K562 (cell line): ENCODE measurements at regions not wholly inside any gene's neighbourhood (a gene's known extent, or its start where the extent isn't known, plus 50 kb on each side); places are given as distances from the start of the nearest gene placed in this dataset.

Experiments used
- ATAC-seq: fragments of 200-7000 bp; cut with Tn5 transposase; 3 replicates; pipeline ENCODE4 v1.9.1; 2020; ENCODE audit warnings: moderate library complexity
- BruUV-seq: library from RNA; stranded (reverse); fragments of 400-500 nt; replicated peaks from 2 replicates; lab custom pipeline; 2021; lab: Mats Ljungman, UMichigan
- CTCF ChIA-PET: fragments of 300-600 bp; formaldehyde crosslinking; extraction: SDS; loops from one replicate; lab custom pipeline; 2021; ENCODE audit warnings: low intra/inter-chr PET ratio; lab: Yijun Ruan, JAX
- POLR2A ChIA-PET: fragments of 300-600, 350-650 bp; sonication (Branson Sonifier 250); formaldehyde crosslinking; extraction: SDS; loops from one replicate; lab custom pipeline; 2021; ENCODE audit warnings: antibody characterized with exemption, inconsistent platforms; lab: Yijun Ruan, JAX
- DNase-seq, 4 experiments: peaks; one replicate each; pipeline versions ENCODE4 v3.0.0 to v3.0.0-alpha.2; 2011 to 2018; ENCODE audit warnings: low spot score in 3 of 4, mixed read lengths in 3 of 4; ENCODE audit errors: extremely low read depth in 1 of 4
- FAIRE-seq: peaks from 2 replicates; lab custom pipeline; 2011; peaks lifted over from hg19 to GRCh38; lab: Jason Lieb, UNC
- H2AFZ ChIP-seq: 2 replicates; pipeline ENCODE4 v1.6.0; 2011; ENCODE audit warnings: low read depth, low read length, control low read depth, inconsistent platforms
- H3K27ac ChIP-seq: fragments of 200-600 bp; 3 replicates; pipeline ENCODE4 v1.8.0; 2011; ENCODE audit warnings: low read depth, mild to moderate bottlenecking, control low read depth, inconsistent platforms, low read length, moderate library complexity, mixed read lengths; ENCODE audit errors: extremely low read depth
- H3K27me3 ChIP-seq, 2 experiments: fragments of 300-600 bp in 1 of 2; 2 replicates in 1 of 2; 3 replicates in 1 of 2; pipeline versions ENCODE4 v1.6.0 to v1.8.0; 2011; ENCODE audit warnings: inconsistent platforms in 2 of 2, low read length in 2 of 2, mild to moderate bottlenecking in 1 of 2, mixed read lengths in 1 of 2, moderate library complexity in 1 of 2; ENCODE audit not compliant: control insufficient read depth in 2 of 2, insufficient read depth in 2 of 2
- H3K36me3 ChIP-seq: fragments of 300-600 bp; 3 replicates; pipeline ENCODE4 v1.8.0; 2011; ENCODE audit warnings: mild to moderate bottlenecking, low read length, inconsistent platforms; ENCODE audit not compliant: control insufficient read depth, insufficient read depth
- H3K4me1 ChIP-seq, 2 experiments: fragments of 200-600 bp in 1 of 2; replicated peaks in 1 of 2; 2 replicates in 1 of 2; 3 replicates in 1 of 2; pipeline versions ENCODE4 v1.5.1 to v1.8.0; 2011; ENCODE audit warnings: inconsistent platforms in 2 of 2, low read length in 2 of 2, mild to moderate bottlenecking in 1 of 2, mixed read lengths in 1 of 2, moderate library complexity in 1 of 2; ENCODE audit not compliant: control insufficient read depth in 2 of 2, insufficient read depth in 2 of 2
- H3K4me2 ChIP-seq: 2 replicates; pipeline ENCODE4 v1.6.1; 2011; ENCODE audit warnings: low read length, control low read depth, inconsistent platforms, mixed read lengths; ENCODE audit not compliant: insufficient read depth
- H3K4me3 ChIP-seq: fragments of 200-600 bp; sonication (generic), shearing (Covaris generic); 2 replicates; pipeline ENCODE4 v1.5.1; 2016; ENCODE audit warnings: control low read depth, inconsistent platforms
- H3K79me2 ChIP-seq: fragments of 200-600 bp; 3 replicates; pipeline ENCODE4 v1.8.0; 2011; ENCODE audit warnings: low read length, inconsistent platforms; ENCODE audit not compliant: control insufficient read depth, insufficient read depth
- H3K9ac ChIP-seq, 2 experiments: 2 replicates each; pipeline versions ENCODE4 v1.6.0 to v1.6.1; 2011; ENCODE audit warnings: low read depth in 2 of 2, low read length in 2 of 2, control low read depth in 1 of 2, inconsistent platforms in 1 of 2, mild to moderate bottlenecking in 1 of 2, mixed read lengths in 1 of 2; ENCODE audit not compliant: insufficient read depth in 1 of 2
- H3K9me1 ChIP-seq: one replicate; pipeline ENCODE4 v1.6.0; 2011; ENCODE audit warnings: inconsistent platforms, mild to moderate bottlenecking, low read length, moderate library complexity; ENCODE audit not compliant: control insufficient read depth, insufficient read depth
- H3K9me3 ChIP-seq: replicated peaks from 2 replicates; pipeline ENCODE4 v1.5.1; 2011; ENCODE audit warnings: low read depth, low read length, inconsistent platforms; ENCODE audit not compliant: control insufficient read depth, insufficient read depth
- H4K20me1 ChIP-seq: replicated peaks from 2 replicates; pipeline ENCODE4 v1.6.1; 2011; ENCODE audit warnings: low read length, inconsistent platforms, mixed read lengths; ENCODE audit not compliant: control insufficient read depth, insufficient read depth
- CHD4 ChIP-seq: fragments of 200-600 bp; sonication (generic); IDR thresholded peaks from 3 replicates; pipeline ENCODE4 v1.6.1; 2012; ENCODE audit warnings: low read depth, mild to moderate bottlenecking, mixed read lengths, low read length, inconsistent platforms; ENCODE audit not compliant: insufficient read depth, insufficient replicate concordance, poor library complexity, severe bottlenecking
- FOS ChIP-seq: IDR thresholded peaks from 3 replicates; pipeline ENCODE4 v1.6.1; 2011; ENCODE audit not compliant: insufficient read length; ENCODE audit errors: extremely low read depth
- RFX5 ChIP-seq: IDR thresholded peaks from 2 replicates; pipeline ENCODE4 v1.6.1; 2011; ENCODE audit warnings: low read depth, mild to moderate bottlenecking, improper control_type of control experiment, low read length
- SMARCA4 ChIP-seq: fragments of 450-650 bp; IDR thresholded peaks from 2 replicates; pipeline ENCODE4 v1.6.1; 2016
- ZNF316 ChIP-seq: fragments of 450-650 bp; IDR thresholded peaks from 2 replicates; pipeline ENCODE4 v1.6.1; 2016
- ZNF668 ChIP-seq: fragments of 250-450 bp; sonication (Bioruptor Pico); IDR thresholded peaks from 2 replicates; pipeline ENCODE4 v1.8.0; 2022; ENCODE audit warnings: mild to moderate bottlenecking, inconsistent platforms
- WGBS: fragments of 100-300 bp; shearing (Covaris generic); methylation state at CpG from one replicate; pipeline ENCODE4 v1.1.6; 2016; ENCODE audit warnings: low coverage, mixed read lengths; ENCODE audit not compliant: insufficient coverage; ENCODE audit errors: missing lambda C conversion rate; 5-methylcytosine and 5-hydroxymethylcytosine counted together
- in situ Hi-C: fragments of 300-500 bp; cut with MboI; formaldehyde crosslinking; loops from 4 replicates; pipeline ENCODE4 v1.15.0; 2018; ENCODE audit warnings: inconsistent platforms, mixed read lengths
- intact Hi-C: fragments of 100-400 bp; cut with micrococcal nuclease; formaldehyde crosslinking; loops from 2 replicates; pipeline ENCODE4 v1.14.2; 2022

DNA sequence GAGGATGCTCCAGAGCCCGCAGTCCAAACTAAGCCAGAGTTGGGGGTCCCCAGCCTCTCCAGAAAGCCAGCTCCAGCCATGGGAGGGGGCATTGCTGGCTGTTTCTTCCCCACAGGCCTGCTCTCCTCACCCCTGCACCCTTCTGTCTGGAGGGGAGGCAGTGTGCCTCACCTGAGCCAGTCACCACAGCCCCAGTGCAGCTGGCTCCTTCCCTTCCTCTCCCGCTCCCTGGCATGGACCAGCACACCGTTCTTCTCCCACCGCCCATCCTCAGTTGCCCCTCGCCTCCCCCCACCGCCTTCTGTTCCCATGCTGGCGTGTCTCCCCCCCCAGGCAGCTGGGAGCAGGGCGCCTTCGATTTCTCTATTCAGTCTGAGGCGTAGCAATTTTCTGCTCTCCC, 110.5 kb upstream of the THY1 start (continued):
- TF ChIP-seq FOS (no peak), SMARCA4 (no peak), ZNF668 (CRISPR knock-in tag) (no peak)

DNA sequence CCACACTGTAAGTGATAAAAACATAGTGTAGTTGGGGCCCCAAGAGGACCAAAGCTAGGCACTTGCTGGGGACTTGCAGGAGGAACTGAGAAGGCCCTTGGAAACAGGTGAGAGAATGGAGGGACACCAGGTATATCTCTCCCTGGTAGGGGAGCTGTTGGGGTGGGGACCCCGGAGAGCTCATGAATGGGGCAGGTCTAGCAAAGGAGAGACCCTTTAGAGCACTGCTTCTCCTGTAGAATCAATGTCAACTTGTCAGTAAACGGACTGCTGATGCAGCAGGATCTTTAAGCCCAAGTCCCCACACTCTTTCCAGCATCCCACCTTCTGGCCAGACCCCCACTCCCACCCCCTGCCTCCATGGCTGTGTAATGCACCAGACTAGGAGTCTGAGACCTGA, 109.6 kb upstream of the THY1 start:
- POLR2A ChIA-PET: interaction anchor here (0.5 kb wide), 1 partner anchor 9 kb away, joined by 3 read pairs; no protein-coding TSS in a partner anchor
- Histone ChIP-seq H3K36me3 (no peaks in the 10 kb centered on the region), H3K9ac (no peak overlapping the region), H3K27ac (no peak overlapping the region), H4K20me1 (peaks cover 9% of the 10 kb centered on the region), H3K27me3 (peaks cover 8 to 39% of the 10 kb centered on the region in 2 experiments; a peak in 4 of 5 replicates), H3K79me2 (no peaks in the 10 kb centered on the region), H3K9me3 (no peaks in the 10 kb centered on the region), H2AFZ (no peak overlapping the region), H3K4me1 (peaks cover 0 to 5% of the 10 kb centered on the region in 2 experiments; a peak in 1 of 5 replicates), H3K4me3 (no peak overlapping the region), H3K4me2 (no peak overlapping the region), H3K9me1 (peaks cover 4% of the 10 kb centered on the region)
- in situ Hi-C loops (no loop called here), intact Hi-C loops (no loop called here)
- BruUV-seq: no TSS peak
- CTCF ChIA-PET: no interaction called here
- WGBS: 0% methylated on average over 2 of the region's 2 CpGs
- DNase-seq: no peak
- TF ChIP-seq CHD4: no peak
- peak; percentile 23; the same call in 1 of the 2 replicates for TF ChIP-seq ZNF316
- TF ChIP-seq RFX5: no peak
- FAIRE-seq: no peak
- ATAC-seq: no peak
